H1 (cell line): ENCODE measurements at regions not wholly inside any gene's neighbourhood (a gene's known extent, or its start where the extent isn't known, plus 50 kb on each side); places are given as distances from the start of the nearest gene placed in this dataset.

Experiments
- CREB1 ChIP-seq: IDR thresholded peaks from 2 replicates; pipeline ENCODE4 v1.6.1; 2012; ENCODE audit warnings: inconsistent platforms
- KDM4A ChIP-seq: IDR thresholded peaks from one replicate; pipeline ENCODE4 v1.7.1; 2012; ENCODE audit warnings: low read depth, mild to moderate bottlenecking, moderate library complexity, low read length, inconsistent platforms; ENCODE audit not compliant: severe bottlenecking
- POU5F1 ChIP-seq: IDR thresholded peaks from 2 replicates; pipeline ENCODE4 v1.6.1; 2011; ENCODE audit warnings: low read depth, mild to moderate bottlenecking, low read length, moderate library complexity
- RBBP5 ChIP-seq: IDR thresholded peaks from 2 replicates; pipeline ENCODE4 v1.7.1; 2012; ENCODE audit warnings: low read depth, mild to moderate bottlenecking, inconsistent platforms, low read length, moderate library complexity, borderline replicate concordance
- ZNF274 ChIP-seq: IDR thresholded peaks from 2 replicates; pipeline ENCODE4 v1.7.0; 2012; ENCODE audit warnings: low read length, borderline replicate concordance; ENCODE audit errors: extremely low read depth
- TF ChIP-seq, protein P1 (sequence below): IDR thresholded peaks from 2 replicates; pipeline ENCODE4 v1.6.1; 2011; ENCODE audit warnings: low read depth, mild to moderate bottlenecking, low read length; ENCODE audit not compliant: insufficient read depth
- TF ChIP-seq, protein P2 (sequence below): IDR thresholded peaks from 2 replicates; pipeline ENCODE4 v1.6.1; 2012; ENCODE audit warnings: inconsistent platforms
- TF ChIP-seq, protein P3 (sequence below): IDR thresholded peaks from 2 replicates; pipeline ENCODE4 v1.6.1; 2011; ENCODE audit warnings: low read length, improper control_type of control experiment

DNA sequence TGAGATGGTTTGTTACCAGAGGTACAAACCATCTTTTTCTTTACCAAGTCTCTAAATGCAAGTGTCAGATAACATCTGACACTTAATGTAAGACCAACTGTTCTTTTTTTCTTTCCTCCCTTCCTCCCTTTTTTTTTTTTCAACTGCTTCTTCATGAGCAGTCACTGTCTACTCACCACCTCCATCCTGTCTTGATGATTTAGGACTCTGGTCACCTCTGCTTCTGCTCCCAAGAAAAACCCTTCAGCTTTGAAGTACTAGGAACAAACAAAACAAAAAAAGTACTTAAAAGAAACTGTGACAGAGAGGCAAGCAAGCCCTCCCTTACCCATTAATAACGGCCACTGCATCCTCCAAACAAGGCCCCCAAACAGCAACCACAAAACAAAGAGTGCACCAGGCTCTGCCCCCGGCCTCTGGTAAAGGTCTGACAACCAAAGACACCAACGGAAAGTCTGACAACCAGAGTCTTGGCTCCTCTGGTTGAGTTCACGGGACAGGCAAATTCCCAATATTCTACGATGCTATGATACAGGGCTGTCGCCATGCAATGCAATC lies 141.0 kb downstream of the ARL4C start (continued):
- TF ChIP-seq, protein P1, sequence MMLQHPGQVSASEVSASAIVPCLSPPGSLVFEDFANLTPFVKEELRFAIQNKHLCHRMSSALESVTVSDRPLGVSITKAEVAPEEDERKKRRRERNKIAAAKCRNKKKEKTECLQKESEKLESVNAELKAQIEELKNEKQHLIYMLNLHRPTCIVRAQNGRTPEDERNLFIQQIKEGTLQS, result no peak
- no peak for TF ChIP-seq RBBP5
- no peak for TF ChIP-seq CREB1
- TF ChIP-seq, protein P2, sequence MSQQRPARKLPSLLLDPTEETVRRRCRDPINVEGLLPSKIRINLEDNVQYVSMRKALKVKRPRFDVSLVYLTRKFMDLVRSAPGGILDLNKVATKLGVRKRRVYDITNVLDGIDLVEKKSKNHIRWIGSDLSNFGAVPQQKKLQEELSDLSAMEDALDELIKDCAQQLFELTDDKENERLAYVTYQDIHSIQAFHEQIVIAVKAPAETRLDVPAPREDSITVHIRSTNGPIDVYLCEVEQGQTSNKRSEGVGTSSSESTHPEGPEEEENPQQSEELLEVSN, result no peak
- TF ChIP-seq ZNF274, result no peak
- TF ChIP-seq, protein P3, sequence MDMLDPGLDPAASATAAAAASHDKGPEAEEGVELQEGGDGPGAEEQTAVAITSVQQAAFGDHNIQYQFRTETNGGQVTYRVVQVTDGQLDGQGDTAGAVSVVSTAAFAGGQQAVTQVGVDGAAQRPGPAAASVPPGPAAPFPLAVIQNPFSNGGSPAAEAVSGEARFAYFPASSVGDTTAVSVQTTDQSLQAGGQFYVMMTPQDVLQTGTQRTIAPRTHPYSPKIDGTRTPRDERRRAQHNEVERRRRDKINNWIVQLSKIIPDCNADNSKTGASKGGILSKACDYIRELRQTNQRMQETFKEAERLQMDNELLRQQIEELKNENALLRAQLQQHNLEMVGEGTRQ, result no peak
- no peak for TF ChIP-seq KDM4A
- no peak for TF ChIP-seq POU5F1
- TF ChIP-seq, all 59 proteins: peak for 0
